ENCODE measurements at regions not wholly inside any gene's neighbourhood (a gene's known extent, or its start where the extent isn't known, plus 50 kb on each side); places are given as distances from the start of the nearest gene placed in this dataset.
"Not testable (repeated sequence)": the region's sequence is repeated elsewhere in the genome, so short reads cannot be mapped to it uniquely, and the experiment has no call there.

DNA sequence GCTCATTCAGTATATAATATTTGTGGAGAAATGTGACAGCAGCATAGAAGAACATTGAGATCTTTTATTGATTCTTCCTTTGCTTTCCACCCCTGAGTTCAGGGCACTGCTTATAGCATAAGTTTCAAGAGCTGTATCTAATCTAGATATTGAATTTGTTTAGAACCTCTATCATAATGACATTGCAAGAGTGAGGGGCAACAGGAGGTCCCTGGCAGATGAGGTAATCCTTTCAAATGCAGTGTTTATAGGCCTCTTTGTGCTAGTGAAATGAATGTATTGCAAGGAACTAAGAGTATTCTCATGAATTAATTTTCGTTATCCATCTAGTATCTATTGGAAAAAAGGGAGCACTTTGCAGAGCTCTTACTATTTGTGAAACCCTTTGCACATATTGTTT lies 167.2 kb upstream of the FERD3L start:
- no peak for DNase-seq (ENCODE audit: low read depth in 3 of 3, low spot score in 2 of 3)

DNA sequence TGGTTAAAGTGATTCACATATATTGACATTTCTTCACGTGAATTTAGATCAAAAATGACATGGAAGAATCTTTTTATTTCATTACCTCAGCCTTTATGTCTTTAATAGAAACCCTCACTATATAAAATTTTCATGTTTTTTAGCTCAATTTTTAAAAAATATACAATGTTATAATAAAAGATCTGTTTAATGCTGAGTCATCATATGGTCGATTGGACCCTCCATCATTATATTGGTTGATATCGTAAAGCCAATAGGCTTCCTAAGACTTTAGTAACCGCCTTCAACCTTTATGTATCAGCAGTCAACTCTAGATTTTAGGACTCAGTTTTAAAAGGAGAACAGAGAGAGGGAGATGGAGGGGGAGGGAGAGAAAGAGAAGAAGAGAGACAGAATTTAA lies 162.3 kb upstream of the FERD3L start:
- DNase-seq (ENCODE audit: low read depth in 3 of 3, low spot score in 2 of 3): no peak

DNA sequence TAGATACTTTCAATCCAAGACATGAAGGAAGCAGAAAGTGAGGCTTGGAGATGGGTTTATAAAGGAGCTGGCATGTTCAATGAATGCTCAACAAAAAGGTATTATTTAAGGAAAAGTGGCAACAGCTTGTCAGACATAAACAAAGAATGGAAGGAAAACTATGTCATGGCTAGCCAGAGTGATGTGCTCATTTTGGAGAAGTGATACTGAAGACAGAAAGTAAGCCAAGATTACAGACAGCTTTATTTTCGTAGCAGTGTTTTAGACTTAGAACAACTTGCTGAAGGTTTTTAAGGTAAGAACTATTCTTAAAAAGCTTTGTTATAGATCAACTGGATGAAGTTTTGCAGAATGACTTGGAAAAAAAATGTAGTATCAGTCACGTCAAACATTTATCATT lies 160.5 kb upstream of the FERD3L start:
- no peak for DNase-seq (ENCODE audit: low read depth in 3 of 3, low spot score in 2 of 3)

DNA sequence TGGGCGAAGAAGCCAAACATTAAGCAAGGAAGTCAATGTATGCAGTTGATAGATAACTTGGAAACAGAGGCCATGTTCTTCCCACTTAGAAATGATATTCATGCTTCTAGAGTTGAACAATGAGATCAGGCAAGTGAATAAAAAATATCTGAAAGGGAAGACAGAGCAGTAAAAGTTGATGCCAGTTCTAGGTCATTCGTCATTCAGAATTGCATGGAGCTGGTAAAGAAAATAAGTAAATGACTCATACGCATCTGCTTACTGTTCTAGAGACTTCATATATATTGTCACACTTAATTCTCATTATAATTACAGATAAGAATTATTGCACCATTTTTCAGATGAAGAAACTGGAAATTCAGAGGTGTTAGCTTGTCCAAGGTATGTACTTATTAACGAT lies 158.9 kb upstream of the FERD3L start:
- DNase-seq (ENCODE audit: low read depth in 3 of 3, low spot score in 2 of 3): no peak

DNA sequence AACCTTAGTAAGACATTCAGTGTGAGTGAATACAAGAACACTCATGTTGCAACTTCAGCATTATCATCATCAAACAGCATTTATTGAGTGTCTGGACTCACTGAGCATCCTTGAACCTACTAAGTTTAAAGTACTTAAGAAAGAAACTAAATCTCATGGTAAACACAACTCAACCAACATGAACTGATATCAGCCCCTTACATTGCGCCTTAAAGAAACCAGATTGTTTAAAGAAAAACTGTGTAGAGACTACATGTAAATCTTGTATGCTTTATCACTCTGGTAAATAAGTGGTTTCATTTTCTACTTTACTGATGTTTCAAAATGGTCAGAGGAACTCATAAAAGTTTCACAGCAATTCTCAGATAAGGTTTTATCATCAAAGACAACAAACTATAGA lies 157.5 kb upstream of the FERD3L start:
- no peak for DNase-seq (ENCODE audit: low read depth in 3 of 3, low spot score in 2 of 3)

DNA sequence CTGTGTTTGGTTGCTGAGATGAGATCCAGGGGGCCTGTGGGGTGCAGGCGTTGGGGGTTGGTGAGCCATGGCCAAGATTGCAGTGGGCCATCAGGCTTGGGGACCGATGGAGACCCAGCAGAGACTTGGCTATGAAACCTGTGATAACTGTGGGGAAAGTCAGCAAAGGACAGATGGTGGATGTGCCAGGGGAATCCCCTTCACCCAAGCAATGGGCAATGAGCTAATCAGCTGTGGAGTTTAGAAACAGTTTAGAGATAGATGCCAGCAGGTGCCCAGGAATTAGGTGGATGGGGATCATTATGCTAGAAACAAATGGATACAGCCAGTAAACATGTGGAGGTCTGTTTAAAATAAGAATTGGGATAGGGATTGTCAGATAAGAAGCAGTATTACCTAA lies 151.4 kb upstream of the FERD3L start:
- no peak for DNase-seq (ENCODE audit: low read depth in 3 of 3, low spot score in 2 of 3)

DNA sequence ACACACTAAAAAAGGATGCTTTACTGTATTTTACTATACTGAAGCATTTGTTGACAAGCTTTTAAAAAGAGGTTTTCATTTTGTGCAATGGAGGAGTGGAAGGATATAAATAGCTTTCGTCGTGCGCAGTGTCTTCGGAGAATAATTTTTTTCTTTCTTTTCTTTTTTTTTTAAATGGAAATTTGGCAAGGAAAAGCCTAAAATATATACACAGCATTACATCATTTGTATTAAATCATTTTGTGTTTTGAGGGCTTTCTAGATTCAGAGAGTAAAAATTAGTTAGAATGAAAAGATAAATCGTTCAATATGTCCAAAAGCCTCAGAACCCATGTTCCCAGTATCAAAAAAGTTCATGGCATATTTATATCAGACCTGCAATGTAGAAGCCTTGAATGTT lies 150.2 kb upstream of the FERD3L start:
- DNase-seq (ENCODE audit: low read depth in 3 of 3, low spot score in 2 of 3): no peak

DNA sequence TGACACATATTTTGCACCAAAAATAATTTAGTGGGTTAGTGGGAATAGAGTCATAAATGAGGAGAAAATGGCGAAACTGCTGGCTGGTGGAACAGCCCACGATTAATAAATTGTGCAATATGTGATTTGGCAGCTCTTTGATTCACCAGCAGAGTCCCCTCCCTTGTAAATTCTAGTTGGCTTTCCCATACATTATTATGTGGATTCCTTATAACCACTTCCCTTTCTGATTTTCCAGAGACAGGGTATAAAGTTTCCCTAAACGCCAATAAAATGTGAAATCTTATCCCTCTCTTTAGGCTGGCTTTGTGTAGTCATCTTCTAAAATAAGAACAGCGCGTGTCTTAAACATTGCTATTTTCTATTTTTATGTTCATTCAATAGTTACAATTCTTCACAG lies 149.4 kb upstream of the FERD3L start:
- no peak for DNase-seq (ENCODE audit: low read depth in 3 of 3, low spot score in 2 of 3)

DNA sequence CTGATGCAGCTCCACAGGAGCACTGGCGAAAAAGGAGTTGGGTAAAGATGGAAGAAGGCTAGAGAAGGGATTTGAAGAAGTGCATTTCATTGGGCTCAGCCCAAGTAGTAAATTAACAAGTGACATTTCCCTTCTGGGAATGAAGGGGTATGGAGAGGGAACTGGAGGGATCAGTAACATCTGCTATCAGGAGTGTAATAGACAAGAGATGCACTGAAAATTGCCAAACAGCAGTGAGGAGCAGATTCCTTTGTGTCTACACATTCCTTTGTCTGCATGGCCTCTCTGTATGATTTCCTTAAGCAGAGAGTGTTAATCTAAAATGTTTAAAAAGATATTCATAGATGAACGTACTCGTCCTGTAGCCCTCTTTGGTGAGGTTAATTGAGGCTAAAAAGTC lies 148.2 kb upstream of the FERD3L start:
- no peak for DNase-seq (ENCODE audit: low read depth in 3 of 3, low spot score in 2 of 3)

DNA sequence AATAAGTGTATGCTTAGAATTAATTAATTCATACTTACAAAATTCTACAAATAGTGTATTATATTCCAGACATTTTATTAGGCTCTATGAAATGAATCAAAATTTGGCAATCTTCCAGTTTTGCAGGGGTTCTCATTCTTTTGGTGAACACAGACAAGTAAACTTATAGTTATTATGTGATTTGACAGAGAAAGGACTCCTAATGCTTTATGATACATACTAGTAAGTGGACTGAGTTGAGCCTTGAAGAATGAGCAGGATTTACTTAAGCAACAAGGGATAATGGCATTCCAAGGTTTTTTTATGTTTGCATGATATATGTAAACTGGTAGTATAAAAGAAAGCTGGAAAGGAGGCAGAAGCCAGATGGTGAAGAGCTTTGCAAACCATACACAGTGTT lies 145.7 kb upstream of the FERD3L start:
- no peak for DNase-seq (ENCODE audit: low read depth in 3 of 3, low spot score in 2 of 3)

DNA sequence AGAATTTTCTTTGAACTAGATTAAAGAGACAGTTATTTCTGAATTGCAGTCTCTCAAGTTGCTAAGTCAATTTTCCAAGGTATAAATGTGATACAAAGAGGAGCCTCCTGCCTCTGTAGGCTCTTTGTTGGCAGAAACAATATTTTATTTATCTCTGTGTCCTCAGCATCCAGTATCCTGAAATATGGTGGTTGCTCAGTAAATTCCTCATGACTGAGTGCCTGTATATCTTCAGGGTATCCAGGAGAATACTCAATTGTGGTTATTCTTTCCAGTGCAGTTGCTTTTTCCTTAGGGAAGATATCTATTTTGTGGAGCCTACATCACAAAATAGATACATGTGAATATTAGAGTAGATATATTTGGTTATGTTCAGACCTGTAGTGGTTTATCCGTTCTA lies 144.8 kb upstream of the FERD3L start:
- no peak for DNase-seq (ENCODE audit: low read depth in 3 of 3, low spot score in 2 of 3)

DNA sequence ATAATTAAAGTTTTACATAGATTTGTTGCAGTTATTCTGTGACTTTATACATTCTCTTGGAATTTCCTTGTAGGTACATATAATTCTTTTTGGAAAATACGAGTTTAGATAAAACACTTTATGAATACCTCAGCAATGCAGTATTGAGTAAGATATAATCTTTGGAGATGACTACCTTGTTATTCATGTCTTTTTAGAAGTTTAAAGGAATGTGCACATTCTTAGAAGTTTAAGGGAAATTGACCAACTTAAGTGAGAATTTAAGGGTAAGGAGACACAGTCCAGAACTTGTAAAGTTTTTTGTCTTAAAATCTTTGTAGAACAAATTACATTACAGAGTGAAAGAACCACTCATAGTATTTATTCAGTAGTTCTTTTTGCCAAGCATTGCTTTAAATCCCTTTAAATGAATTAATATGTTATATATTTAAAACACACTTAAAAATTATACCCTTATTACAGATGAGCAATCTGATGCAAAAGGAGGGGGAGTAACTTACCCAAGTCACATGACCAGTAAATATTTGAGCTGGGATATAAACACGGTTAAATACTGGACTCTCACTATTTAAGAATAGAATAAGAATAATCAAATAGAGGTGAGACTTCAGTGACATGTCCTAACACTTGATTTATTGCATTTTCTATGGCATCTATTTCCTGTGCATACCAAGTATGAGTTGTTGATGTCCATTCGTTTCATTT lies 139.5 kb upstream of the FERD3L start:
- DNase-seq (ENCODE audit: low read depth in 3 of 3, low spot score in 2 of 3): no peak

DNA sequence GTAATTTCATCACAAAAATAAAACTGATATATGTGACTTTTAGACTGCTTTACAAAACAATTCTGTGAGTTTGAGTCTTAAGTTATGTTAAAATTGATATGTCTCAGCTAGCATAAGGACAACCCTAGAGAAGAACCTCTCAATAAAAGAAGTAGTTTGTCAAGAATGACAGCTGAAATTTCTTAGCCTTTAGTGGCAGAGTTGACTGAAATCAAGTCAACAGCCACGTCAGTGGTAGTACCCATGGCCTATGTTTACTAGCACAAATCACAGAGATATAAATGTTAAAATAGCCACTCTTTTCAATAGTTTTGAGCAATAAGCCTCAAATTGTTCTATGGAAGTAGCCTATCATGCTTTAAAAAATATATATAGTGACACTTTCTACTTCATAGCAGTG lies 138.9 kb upstream of the FERD3L start:
- DNase-seq (ENCODE audit: low read depth in 3 of 3, low spot score in 2 of 3): no peak

DNA sequence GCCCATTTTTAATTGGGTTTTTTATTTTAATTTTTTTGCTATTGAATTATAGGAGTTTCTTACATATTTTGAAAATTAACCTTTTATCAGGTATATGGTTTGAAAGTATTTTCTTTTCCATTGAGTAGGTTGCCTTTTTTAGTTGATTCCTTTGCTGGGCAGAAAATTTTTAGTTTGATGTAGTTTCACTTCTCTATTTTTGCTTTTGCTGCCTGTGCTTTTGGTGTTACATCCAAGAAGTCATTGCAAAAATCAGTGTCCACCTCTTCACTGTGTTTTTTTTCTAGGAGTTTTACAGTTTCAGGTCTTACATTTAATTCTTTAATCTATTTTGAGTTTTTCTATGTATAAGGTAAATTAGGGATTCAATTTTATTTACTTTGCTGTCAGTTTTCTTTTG lies 129.8 kb upstream of the FERD3L start:
- no peak for DNase-seq (ENCODE audit: low read depth in 3 of 3, low spot score in 2 of 3)

DNA sequence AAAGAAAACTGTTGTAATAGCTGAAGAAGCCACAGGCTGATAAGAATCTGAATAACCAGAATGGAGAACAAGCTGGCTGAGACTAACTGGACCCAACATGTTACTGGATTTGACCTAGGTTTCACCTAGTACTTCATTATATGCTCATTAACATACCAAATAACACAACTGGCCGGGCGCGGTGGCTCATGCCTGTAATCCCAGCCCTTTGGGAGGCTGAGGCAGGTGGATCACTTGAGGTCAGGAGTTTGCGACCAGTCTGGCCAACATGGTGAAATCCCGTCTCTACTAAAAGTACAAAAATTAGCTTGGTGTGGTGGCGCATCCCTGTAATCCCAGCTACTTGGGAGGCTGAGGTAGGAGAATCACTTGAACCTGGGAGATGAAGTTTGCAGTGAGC lies 127.1 kb upstream of the FERD3L start:
- not testable (repeated sequence) for DNase-seq (ENCODE audit: low read depth in 3 of 3, low spot score in 2 of 3)

DNA sequence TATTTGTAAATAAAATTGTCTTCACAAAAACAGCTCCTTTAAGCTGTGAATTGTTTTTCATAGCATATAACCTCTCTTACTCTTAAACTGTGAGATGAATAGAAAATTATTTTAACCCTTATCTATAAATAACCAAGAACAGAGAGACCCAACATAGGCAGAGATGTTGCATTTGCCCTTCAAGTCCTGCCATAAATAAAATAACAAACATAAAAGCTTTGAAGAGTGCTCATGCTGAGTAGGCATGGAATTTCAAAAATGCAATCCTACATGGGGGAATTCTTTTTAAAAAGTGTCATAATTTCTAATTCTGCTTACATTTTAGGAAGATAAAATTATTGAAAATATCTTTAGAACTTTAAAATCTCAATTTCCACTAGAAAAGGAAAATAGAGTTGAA lies 124.1 kb upstream of the FERD3L start:
- DNase-seq (ENCODE audit: low read depth in 3 of 3, low spot score in 2 of 3): no peak

DNA sequence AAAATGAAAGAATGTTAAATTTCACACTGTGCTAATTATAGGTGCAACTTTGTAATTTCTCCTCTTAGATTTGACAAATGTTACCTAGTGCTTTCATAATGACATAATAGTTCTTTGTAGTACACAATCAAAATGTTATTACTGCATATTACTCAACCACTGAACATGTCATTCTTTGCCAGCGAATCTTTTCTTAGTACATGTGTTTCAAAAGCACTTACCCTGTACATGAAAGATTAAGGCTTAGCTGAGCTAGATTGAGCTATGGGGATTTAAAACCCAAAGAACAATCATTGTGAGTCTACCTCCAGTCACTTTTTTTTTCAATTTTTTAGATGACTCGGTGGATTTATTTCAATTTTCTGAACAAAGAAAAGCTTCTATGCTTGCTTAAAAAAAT lies 123.5 kb upstream of the FERD3L start:
- DNase-seq (ENCODE audit: low read depth in 3 of 3, low spot score in 2 of 3): no peak

DNA sequence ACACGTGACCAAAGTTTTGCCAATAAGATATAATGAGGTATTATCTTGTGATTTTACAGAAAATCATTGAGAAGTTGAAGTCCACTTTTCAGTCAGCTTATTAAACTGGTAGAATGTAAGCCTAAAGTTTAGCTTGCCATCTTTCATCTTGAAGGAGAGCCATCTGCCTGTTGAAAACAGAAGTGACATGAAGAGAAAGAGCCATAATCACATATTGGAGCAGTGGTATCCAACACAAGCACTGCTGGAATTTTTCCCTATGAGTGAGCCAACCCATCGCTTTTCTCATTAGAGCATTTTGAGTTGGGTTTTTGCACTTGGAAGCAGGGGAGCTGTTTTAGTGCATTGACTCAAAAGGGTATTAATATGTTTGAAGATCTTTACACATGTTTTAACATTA lies 117.6 kb upstream of the FERD3L start:
- DNase-seq (ENCODE audit: low read depth in 3 of 3, low spot score in 2 of 3): no peak

DNA sequence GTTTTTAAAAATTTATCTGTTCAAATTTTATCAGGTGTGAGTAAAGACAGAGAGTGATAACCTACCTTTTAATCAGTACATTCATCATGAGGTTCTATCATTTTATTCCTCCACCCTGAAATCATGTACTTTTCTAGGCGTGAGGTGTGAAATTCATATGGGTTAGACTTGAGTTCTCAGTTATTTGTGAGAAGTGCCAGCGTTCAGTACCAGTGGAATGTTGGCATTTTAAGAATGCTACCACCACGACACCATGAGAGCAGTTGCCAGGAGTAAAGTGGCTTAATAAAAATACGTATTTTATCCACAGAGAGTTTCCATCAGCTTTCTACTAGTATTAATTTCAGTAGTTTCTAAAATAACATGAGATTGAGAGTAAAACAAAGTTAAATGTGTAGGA lies 104.1 kb upstream of the FERD3L start:
- DNase-seq (ENCODE audit: low read depth in 3 of 3, low spot score in 2 of 3): no peak

DNA sequence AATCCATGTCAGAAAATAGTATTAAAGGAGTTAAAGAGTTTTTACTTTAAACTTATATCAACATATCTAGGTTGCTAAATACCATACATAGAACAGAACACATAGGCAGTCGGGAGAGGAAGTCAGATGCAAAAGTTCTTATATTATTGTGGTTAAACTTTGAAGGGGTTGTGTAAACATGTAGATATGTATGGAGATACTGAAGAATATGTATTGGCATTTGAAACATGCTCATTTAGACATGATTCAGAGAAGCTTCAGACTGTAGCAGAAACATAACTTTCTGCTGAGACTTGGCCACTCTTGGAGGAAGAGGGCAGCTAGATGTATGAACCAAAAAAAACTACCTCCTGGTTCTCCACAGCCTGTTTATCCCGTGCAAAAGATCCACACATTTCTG lies 103.5 kb upstream of the FERD3L start:
- no peak for DNase-seq (ENCODE audit: low read depth in 3 of 3, low spot score in 2 of 3)

DNA sequence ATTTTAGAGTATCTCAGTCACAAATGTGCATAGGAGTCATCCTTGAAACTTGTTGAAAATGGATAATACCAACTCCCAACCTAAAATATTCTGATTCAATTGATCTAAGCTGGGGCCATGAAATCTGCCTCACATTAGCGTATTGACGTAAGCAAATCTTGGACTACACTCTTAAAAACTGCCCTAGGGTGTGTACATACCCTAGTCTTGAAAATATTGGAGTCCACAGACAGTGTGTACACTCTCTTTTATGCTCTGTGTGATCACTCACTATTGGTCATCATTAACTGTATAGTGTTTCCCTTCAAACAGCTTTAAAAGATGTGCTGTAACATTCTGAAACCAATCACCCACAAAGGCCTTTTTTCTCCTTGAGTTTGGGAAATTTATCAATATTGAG lies 102.9 kb upstream of the FERD3L start:
- no peak for DNase-seq (ENCODE audit: low read depth in 3 of 3, low spot score in 2 of 3)

DNA sequence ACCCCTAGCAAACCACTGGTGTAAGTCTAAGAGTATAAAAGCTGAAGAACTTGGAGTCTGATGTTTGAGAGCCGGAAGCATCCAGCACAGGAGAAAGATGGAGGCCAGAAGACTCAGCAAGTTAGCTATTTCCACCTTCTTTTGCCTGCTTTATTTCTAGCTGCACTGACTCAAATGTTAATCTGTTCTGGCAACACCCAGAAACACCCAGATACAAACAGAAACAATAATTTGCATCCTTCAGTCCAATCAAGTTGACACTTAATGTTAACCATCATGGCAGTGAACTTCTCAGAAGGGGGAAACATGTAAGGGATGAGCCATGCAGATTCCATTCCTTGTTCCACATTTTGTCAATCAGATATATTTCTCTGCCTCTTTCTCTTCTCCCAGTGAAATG lies 101.8 kb upstream of the FERD3L start:
- no peak for DNase-seq (ENCODE audit: low read depth in 3 of 3, low spot score in 2 of 3)

DNA sequence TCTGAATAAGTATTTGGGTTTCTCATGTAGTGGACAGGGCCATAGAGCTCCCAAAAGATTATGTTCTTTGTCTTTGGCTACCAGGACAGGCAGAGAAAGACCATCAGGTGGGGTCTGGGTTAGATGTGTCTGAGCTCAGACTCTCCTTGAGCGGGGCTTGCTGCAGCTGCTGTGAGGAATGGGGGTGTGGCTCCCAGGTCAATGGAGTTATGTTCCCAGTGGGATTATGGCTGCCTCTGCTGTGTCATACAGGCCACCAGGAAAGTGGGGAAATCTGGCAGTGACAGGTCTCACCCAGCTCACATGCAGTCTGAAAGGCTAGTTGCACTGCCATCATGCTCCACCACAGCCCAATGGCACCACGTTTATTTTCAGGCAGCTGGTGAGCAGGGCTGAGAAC lies 97.0 kb upstream of the FERD3L start:
- no peak for DNase-seq (ENCODE audit: low read depth in 3 of 3, low spot score in 2 of 3)
